H9 (cell line): ENCODE measurements at regions not wholly inside any gene's neighbourhood (a gene's known extent, or its start where the extent isn't known, plus 50 kb on each side); places are given as distances from the start of the nearest gene placed in this dataset.

Experiments used
- DNase-seq: peaks from one replicate; pipeline ENCODE4 v3.0.0-alpha.2; 2017
- H2AFZ ChIP-seq: one replicate; pipeline ENCODE4 v1.6.1; 2013; ENCODE audit warnings: mild to moderate bottlenecking, low read length, control low read depth, moderate library complexity
- H2AK5ac ChIP-seq: 2 replicates; pipeline ENCODE4 v1.6.1; 2013; ENCODE audit warnings: low read length, control low read depth, mixed read lengths; ENCODE audit not compliant: insufficient read length
- H2BK120ac ChIP-seq: one replicate; pipeline ENCODE4 v1.6.1; 2013; ENCODE audit warnings: low read depth, mild to moderate bottlenecking, low read length, control low read depth, inconsistent platforms; ENCODE audit not compliant: poor library complexity, severe bottlenecking
- H2BK12ac ChIP-seq: 2 replicates; pipeline ENCODE4 v1.6.1; 2013; ENCODE audit warnings: low read length, control low read depth, mixed read lengths, low read depth; ENCODE audit not compliant: insufficient read length
- H2BK15ac ChIP-seq: 2 replicates; pipeline ENCODE4 v1.6.1; 2013; ENCODE audit warnings: low read depth, low read length, control low read depth
- H2BK20ac ChIP-seq: one replicate; pipeline ENCODE4 v1.6.1; 2013; ENCODE audit warnings: low read depth, mild to moderate bottlenecking, low read length, control low read depth, inconsistent platforms; ENCODE audit not compliant: poor library complexity, severe bottlenecking
- H2BK5ac ChIP-seq: 2 replicates; pipeline ENCODE4 v1.6.1; 2013; ENCODE audit warnings: low read length, control low read depth, mixed read lengths; ENCODE audit not compliant: insufficient read length
- H3K14ac ChIP-seq: 2 replicates; pipeline ENCODE4 v1.6.1; 2013; ENCODE audit warnings: low read length, control low read depth; ENCODE audit not compliant: insufficient read depth
- H3K18ac ChIP-seq: 2 replicates; pipeline ENCODE4 v1.6.1; 2013; ENCODE audit warnings: low read depth, mild to moderate bottlenecking, mixed read lengths, low read length, control low read depth; ENCODE audit not compliant: insufficient read length
- H3K23ac ChIP-seq: 2 replicates; pipeline ENCODE4 v1.6.1; 2013; ENCODE audit warnings: low read length, control low read depth, mixed read lengths, low read depth; ENCODE audit not compliant: insufficient read length
- H3K23me2 ChIP-seq: 2 replicates; pipeline ENCODE4 v1.6.1; 2013; ENCODE audit warnings: low read depth, mild to moderate bottlenecking, mixed read lengths, low read length, control low read depth; ENCODE audit not compliant: insufficient read length, poor library complexity, severe bottlenecking
- H3K27ac ChIP-seq: 2 replicates; pipeline ENCODE4 v1.5.1; 2013; ENCODE audit warnings: low read length, control low read depth, mixed read lengths, low read depth; ENCODE audit not compliant: insufficient read length
- H3K27me3 ChIP-seq: 2 replicates; pipeline ENCODE4 v1.6.1; 2013; ENCODE audit warnings: low read length, control low read depth, inconsistent platforms; ENCODE audit not compliant: insufficient read depth
- H3K4ac ChIP-seq: 2 replicates; pipeline ENCODE4 v1.6.1; 2013; ENCODE audit warnings: low read depth, mild to moderate bottlenecking, control low read depth, inconsistent platforms, low read length, moderate library complexity
- H3K4me1 ChIP-seq: 2 replicates; pipeline ENCODE4 v1.6.1; 2013; ENCODE audit warnings: low read length, control low read depth, inconsistent platforms; ENCODE audit not compliant: insufficient read depth
- H3K4me2 ChIP-seq: 2 replicates; pipeline ENCODE4 v1.6.1; 2013; ENCODE audit warnings: low read length, control low read depth, mixed read lengths; ENCODE audit not compliant: insufficient read length, insufficient read depth
- H3K56ac ChIP-seq: 2 replicates; pipeline ENCODE4 v1.6.1; 2013; ENCODE audit warnings: low read depth, mild to moderate bottlenecking, mixed read lengths, low read length, control low read depth; ENCODE audit not compliant: insufficient read length
- H3K79me1 ChIP-seq: 2 replicates; pipeline ENCODE4 v1.6.1; 2013; ENCODE audit warnings: low read depth, mild to moderate bottlenecking, moderate library complexity, low read length, control low read depth, inconsistent platforms; ENCODE audit not compliant: insufficient read depth, poor library complexity, severe bottlenecking
- H3K79me2 ChIP-seq: 2 replicates; pipeline ENCODE4 v1.6.1; 2013; ENCODE audit warnings: low read length, control low read depth, inconsistent platforms; ENCODE audit not compliant: insufficient read depth
- H3K9ac ChIP-seq: 2 replicates; pipeline ENCODE4 v1.6.1; 2013; ENCODE audit warnings: low read length, control low read depth, mixed read lengths; ENCODE audit not compliant: insufficient read length; ENCODE audit errors: extremely low read depth
- H3K9me3 ChIP-seq: one replicate; pipeline ENCODE4 v1.6.1; 2013; ENCODE audit warnings: low read depth, low read length, inconsistent platforms; ENCODE audit not compliant: control insufficient read depth
- H3T11ph ChIP-seq: one replicate; pipeline ENCODE4 v1.6.1; 2013; ENCODE audit warnings: mild to moderate bottlenecking, low read length, control low read depth, inconsistent platforms
- H4K20me1 ChIP-seq: one replicate; pipeline ENCODE4 v1.6.1; 2013; ENCODE audit not compliant: control insufficient read depth, insufficient read length, insufficient read depth
- H4K5ac ChIP-seq: 2 replicates; pipeline ENCODE4 v1.6.1; 2013; ENCODE audit warnings: low read depth, mild to moderate bottlenecking, mixed read lengths, low read length, control low read depth; ENCODE audit not compliant: insufficient read length
- H4K8ac ChIP-seq: replicated peaks from 2 replicates; pipeline ENCODE4 v1.6.1; 2013; ENCODE audit warnings: low read length, control low read depth, mixed read lengths, low read depth; ENCODE audit not compliant: insufficient read length
- H4K91ac ChIP-seq: 2 replicates; pipeline ENCODE4 v1.6.1; 2013; ENCODE audit warnings: low read depth, mild to moderate bottlenecking, moderate library complexity, mixed read lengths, low read length, control low read depth; ENCODE audit not compliant: insufficient read length
- H3K27ac Mint-ChIP-seq, 3 experiments: 2 replicates in 2 of 3; 3 replicates in 1 of 3; pipeline ENCODE4 v1.8.0; 2020 to 2021; ENCODE audit warnings: mixed read lengths in 3 of 3, mild to moderate bottlenecking in 1 of 3, moderate library complexity in 1 of 3
- H3K27me3 Mint-ChIP-seq: 2 replicates; pipeline ENCODE4 v1.8.0; 2021; ENCODE audit warnings: low read depth, mild to moderate bottlenecking, moderate library complexity, mixed read lengths
- H3K36me3 Mint-ChIP-seq, 3 experiments: 2 replicates in 2 of 3; 3 replicates in 1 of 3; pipeline ENCODE4 v1.8.0; 2020 to 2021; ENCODE audit warnings: low read depth in 3 of 3, mixed read lengths in 3 of 3; ENCODE audit not compliant: insufficient read depth in 1 of 3
- H3K4me1 Mint-ChIP-seq, 2 experiments: 2 replicates each; pipeline ENCODE4 v1.8.0; 2020; ENCODE audit warnings: mixed read lengths in 2 of 2
- H3K4me3 Mint-ChIP-seq, 2 experiments: 2 replicates in 1 of 2; 3 replicates in 1 of 2; pipeline ENCODE4 v1.8.0; 2020 to 2021; ENCODE audit warnings: mild to moderate bottlenecking in 2 of 2, mixed read lengths in 2 of 2, moderate library complexity in 1 of 2
- H3K9me3 Mint-ChIP-seq, 2 experiments: 2 replicates in 1 of 2; 3 replicates in 1 of 2; pipeline ENCODE4 v1.8.0; 2020; ENCODE audit warnings: mild to moderate bottlenecking in 2 of 2, mixed read lengths in 2 of 2, moderate library complexity in 1 of 2
- WGBS: extraction: QIAGEN DNeasy Blood & Tissue Kit; methylation state at CpG from one replicate; pipeline ENCODE4 v1.1.7; 2013; ENCODE audit warnings: missing lambda C conversion rate, low lambda C conversion rate, mixed read lengths; ENCODE audit not compliant: insufficient read length; ENCODE audit errors: extremely low coverage; 5-methylcytosine and 5-hydroxymethylcytosine counted together
- TF ChIP-seq, protein P1 (sequence below): fragments of 200-600 bp; sonication (generic); conservative IDR thresholded peaks from 3 replicates; pipeline ENCODE4 v1.8.0; 2021; ENCODE audit warnings: antibody characterized with exemption, mild to moderate bottlenecking

GRCh38 chr2:236984046-236984445, 101.6 kb upstream of the COPS8 start:
- DNase-seq: no peak
- no CpG with 5 or more reads among the region's 1 CpG for WGBS
- no peak overlapping the region for H2AK5ac ChIP-seq
- H3K4ac ChIP-seq: no peak overlapping the region
- H3K4me1 Mint-ChIP-seq: 0 out of 4 replicates have a peak, but pooled peaks cover 0 to under 1% of the 10 kb centered on the region in 2 experiments
- no peak overlapping the region for H3K4me2 ChIP-seq
- no peaks in the 10 kb centered on the region for H3K79me1 ChIP-seq
- no peak overlapping the region for H2BK15ac ChIP-seq
- no peaks in the 10 kb centered on the region for H3K9me3 ChIP-seq
- H2BK5ac ChIP-seq: no peak overlapping the region
- no peaks in the 10 kb centered on the region for H3K79me2 ChIP-seq
- no peak overlapping the region for H2BK120ac ChIP-seq
- H3K23ac ChIP-seq: no peak overlapping the region
- H3K18ac ChIP-seq: no peak overlapping the region
- no peak overlapping the region for H2BK20ac ChIP-seq
- H3K27me3 ChIP-seq: no peaks in the 10 kb centered on the region
- H3K23me2 ChIP-seq: no peaks in the 10 kb centered on the region
- no peak overlapping the region for H4K8ac ChIP-seq
- no peak overlapping the region for H3K4me3 Mint-ChIP-seq
- peaks cover 17% of the 10 kb centered on the region for H3K27me3 Mint-ChIP-seq
- H3K27ac ChIP-seq: no peak overlapping the region
- H3T11ph ChIP-seq: no peak overlapping the region
- H2AFZ ChIP-seq: no peak overlapping the region
- no peak overlapping the region for H3K9ac ChIP-seq
- H2BK12ac ChIP-seq: no peak overlapping the region
- TF ChIP-seq, protein P1, sequence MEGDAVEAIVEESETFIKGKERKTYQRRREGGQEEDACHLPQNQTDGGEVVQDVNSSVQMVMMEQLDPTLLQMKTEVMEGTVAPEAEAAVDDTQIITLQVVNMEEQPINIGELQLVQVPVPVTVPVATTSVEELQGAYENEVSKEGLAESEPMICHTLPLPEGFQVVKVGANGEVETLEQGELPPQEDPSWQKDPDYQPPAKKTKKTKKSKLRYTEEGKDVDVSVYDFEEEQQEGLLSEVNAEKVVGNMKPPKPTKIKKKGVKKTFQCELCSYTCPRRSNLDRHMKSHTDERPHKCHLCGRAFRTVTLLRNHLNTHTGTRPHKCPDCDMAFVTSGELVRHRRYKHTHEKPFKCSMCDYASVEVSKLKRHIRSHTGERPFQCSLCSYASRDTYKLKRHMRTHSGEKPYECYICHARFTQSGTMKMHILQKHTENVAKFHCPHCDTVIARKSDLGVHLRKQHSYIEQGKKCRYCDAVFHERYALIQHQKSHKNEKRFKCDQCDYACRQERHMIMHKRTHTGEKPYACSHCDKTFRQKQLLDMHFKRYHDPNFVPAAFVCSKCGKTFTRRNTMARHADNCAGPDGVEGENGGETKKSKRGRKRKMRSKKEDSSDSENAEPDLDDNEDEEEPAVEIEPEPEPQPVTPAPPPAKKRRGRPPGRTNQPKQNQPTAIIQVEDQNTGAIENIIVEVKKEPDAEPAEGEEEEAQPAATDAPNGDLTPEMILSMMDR: no peak
- H3K4me1 ChIP-seq: no peaks in the 10 kb centered on the region; the same call in 1 of the 2 replicates
- H3K56ac ChIP-seq: no peak overlapping the region
- H3K36me3 Mint-ChIP-seq: peaks cover 0 to 13% (median 5%) of the 10 kb centered on the region in 3 experiments; a peak in 3 of 7 replicates
- H4K5ac ChIP-seq: no peak overlapping the region
- no peak overlapping the region for H3K14ac ChIP-seq
- no peak overlapping the region for H4K91ac ChIP-seq
- no peaks in the 10 kb centered on the region for H4K20me1 ChIP-seq
- peaks cover 7 to 13% of the 10 kb centered on the region in 2 experiments; a peak in 4 of 5 replicates for H3K9me3 Mint-ChIP-seq
- H3K27ac Mint-ChIP-seq: no peak overlapping the region
